HG03378 (cell line): ENCODE measurements at regions not wholly inside any gene's neighbourhood (a gene's known extent, or its start where the extent isn't known, plus 50 kb on each side); places are given as distances from the start of the nearest gene placed in this dataset.
"Not testable (repeated sequence)": the region's sequence is repeated elsewhere in the genome, so short reads cannot be mapped to it uniquely, and the experiment has no call there.

Experiments used
- ATAC-seq: cut with Tn5 transposase; IDR thresholded peaks from one replicate; pipeline ENCODE4 v1.9.1; 2021; ENCODE audit warnings: mild to moderate bottlenecking, moderate library complexity; ENCODE audit not compliant: unreplicated experiment

- ATAC-seq = no peak
Observed at GRCh38 chr7:80082213-80082612, 52.4 kb upstream of the GNAI1 start.

GRCh38 chr7:80078886-80079285, 55.7 kb upstream of the GNAI1 start:
- no peak for ATAC-seq

DNA sequence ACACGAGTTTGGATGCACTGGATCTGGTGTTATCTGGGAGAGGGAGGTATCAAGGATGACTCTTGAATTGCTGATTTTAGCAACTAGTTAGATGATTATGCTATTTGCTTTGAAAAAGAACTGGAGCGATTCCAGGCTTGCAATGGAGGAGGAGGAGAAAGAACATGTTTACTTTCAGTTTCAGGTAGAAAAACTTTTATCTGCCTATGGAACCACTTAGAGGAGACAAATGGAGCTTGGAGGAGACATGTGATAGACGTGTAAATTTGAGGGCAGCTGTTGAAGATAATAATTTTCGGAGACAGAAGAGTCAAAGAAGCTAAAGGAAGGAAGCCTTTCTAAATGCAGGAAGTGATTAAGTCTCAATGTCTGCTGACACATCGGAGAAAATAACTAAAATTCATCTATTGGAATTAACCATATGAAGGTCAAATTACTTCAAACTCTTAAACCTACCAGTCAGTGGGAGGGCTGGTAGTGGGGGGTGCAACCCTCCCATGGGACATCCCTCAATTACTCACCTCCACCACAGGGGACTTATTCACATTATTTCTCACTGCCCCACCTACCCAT, 56.4 kb upstream of the GNAI1 start:
- ATAC-seq = no peak

DNA sequence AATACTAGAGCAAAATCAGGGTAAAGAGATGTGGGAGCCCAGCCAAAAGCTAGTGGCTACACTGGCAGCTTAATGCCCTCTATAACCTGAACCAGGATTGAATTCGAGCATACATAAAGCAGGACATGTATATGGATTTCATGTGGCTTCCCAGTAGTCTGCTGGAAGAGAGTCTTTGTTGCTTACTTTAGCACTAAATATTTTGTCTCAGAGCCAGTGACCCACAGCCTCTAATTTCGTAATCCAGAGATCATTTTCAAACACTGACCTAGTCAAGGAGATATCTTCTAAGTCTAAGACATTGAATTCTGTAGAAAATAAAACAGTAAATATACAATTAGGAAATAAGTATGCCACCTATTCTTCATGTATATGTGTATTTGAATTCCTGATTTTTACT, 64.2 kb upstream of the GNAI1 start:
- no peak for ATAC-seq

GRCh38 chr7:80066639-80067038, 68.0 kb upstream of the GNAI1 start:
- no peak for ATAC-seq

GRCh38 chr7:80063834-80064233, 70.8 kb upstream of the GNAI1 start:
- no peak for ATAC-seq

DNA sequence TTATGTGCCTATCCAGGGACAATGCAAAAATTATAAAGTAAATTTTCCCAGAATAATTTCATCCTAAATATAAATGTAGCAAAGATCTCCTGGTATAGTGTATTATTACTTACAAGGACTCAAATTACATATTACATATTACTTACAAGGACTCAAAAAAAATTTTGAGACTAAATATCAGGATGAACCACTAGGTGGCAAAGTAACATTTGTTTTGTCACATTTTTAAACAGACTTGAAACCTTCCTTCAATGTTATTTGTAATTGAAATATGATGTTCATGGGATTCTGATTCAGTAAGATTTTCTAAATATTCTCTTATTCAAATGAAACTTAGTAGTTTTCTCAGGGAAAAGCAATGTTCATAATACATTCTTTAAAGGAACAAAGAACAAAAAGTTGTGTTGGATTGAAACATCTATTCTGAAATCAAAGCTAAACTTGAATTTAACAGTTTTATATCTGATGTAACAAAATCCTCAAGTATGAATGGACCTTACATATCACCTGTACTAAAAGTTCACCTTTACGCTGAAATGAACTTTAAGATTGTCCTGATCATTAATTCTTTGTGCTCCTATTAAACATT, 74.3 kb upstream of the GNAI1 start:
- ATAC-seq = peak; percentile 66

DNA sequence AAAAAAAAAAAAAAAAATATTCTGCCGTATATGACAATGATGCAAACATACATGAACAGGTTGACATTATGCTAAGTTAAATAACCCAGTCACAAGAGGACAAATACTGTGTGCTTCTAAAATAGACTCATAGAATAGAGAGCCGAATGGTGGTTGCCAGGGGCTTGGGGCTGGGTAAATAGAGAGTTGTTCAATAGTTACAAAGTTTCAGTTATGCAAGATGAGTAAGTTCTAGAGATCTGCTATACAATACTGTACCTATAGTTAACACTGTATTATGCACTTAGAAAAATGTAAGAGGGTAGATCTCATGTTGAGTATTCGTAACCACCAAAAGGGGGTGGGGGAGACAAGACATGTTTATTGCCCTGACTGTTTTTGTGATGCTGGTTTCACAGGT, 77.1 kb upstream of the GNAI1 start:
- no peak for ATAC-seq

GRCh38 chr7:80054356-80054755, 80.3 kb upstream of the GNAI1 start:
- ATAC-seq = no peak

GRCh38 chr7:80053124-80053523, 81.5 kb upstream of the GNAI1 start:
- ATAC-seq = no peak

DNA sequence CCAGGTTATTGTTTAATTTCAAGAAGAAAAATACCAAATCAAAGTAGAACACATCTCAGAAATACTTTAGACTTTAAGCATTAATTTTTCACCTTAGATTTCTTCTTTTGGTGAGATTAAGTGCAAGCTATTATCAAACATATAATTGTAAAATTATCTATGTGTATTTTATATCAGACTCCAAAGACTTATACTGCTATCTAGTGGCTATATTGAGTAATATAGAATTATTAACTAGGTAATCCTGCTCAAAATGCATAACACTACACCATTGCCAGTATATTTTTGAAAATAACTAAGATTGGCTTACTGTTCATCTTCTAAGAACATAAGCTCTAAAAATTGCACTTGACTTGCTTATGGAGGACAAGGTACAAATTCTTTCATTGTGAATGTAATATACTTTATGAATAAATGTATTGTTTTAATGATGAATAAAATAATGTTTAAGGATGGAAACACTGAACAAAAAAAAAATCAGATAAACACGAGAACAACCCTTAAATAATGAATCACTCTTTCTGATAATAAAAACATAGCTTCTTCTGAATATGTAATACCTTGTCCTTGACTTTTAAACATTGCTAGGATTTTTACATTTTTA, 86.7 kb upstream of the GNAI1 start:
- no peak for ATAC-seq

- ATAC-seq = no peak
Observed at GRCh38 chr7:80047032-80047431, 87.6 kb upstream of the GNAI1 start.

- ATAC-seq = no peak
Observed at GRCh38 chr7:80044796-80045195, 89.8 kb upstream of the GNAI1 start.

DNA sequence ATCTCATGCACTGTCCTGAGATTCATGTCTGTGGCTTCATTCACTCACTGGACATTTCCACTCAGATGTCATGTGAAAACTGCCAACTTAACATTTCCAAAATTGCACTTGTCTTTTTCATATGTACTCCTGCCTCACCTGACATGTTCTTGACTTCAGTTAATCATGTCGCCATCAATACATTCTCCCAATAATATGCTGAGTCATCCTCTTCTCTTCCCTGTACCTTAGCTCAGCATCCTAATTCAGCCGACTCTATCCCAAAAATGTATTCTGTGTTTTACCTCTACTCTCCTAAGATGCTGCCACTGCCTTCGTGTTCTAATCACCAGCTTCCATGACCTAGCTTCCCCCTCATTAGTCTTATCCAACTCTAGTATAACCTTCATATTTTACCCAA, 93.9 kb upstream of the GNAI1 start:
- no peak for ATAC-seq

GRCh38 chr7:80040335-80040734, 94.3 kb upstream of the GNAI1 start:
- ATAC-seq = no peak

DNA sequence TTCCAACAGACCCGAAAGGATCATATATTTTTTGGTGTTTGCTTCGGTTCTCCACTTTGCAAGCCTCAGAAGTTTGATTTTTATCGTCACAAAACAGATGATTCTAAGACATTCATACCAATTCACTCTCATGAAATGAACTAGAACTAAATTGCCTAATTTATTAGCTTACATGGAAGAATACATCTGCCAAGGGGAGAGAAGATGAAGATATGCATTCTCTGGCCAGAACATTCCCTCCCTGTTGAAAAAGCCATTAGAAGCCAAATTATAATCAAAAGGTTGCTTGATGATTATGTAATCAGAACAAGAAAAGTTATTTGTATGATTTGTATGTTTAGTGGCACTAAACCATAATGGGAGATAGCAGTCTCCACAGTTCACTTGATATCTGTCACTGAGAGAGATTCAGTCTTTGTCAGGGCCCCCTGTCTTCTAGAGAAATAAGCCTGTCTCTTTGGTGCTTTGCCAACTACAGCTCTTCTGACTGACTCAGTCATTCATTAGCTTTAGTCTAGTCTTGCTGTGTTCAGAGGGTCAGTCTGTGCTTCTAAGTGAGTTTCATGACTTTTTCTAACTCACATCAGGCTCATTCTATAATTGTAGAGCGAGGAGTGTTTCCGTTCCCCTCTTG, 95.3 kb upstream of the GNAI1 start:
- ATAC-seq = no peak

GRCh38 chr7:80037689-80038088, 96.9 kb upstream of the GNAI1 start:
- no peak for ATAC-seq

GRCh38 chr7:80036107-80036506, 98.5 kb upstream of the GNAI1 start:
- no peak for ATAC-seq

- no peak for ATAC-seq
Observed at GRCh38 chr7:80028717-80029116, 105.9 kb upstream of the GNAI1 start.

- ATAC-seq = no peak
Observed at GRCh38 chr7:80027611-80028173, 106.9 kb upstream of the GNAI1 start.

DNA sequence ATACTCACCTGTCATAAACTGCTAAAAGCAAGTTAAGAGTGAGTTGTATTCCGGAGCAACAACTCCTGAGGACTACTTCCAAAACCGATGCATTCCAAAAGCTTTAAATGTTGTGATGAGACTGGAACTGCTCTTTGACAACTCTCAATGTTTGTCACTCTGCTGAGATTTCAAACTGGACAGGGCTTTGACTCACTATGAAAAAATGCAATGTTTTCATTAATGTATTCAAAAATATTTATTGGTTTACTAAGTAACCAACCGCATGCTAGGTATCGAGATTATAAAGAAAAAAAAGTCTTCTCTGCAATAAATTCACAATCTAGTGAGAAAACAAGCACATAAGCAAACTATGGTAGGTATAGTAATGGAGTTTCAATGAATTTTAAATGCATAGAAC, 107.9 kb upstream of the GNAI1 start:
- ATAC-seq = no peak

GRCh38 chr7:80020277-80020676, 114.4 kb upstream of the GNAI1 start:
- not testable (repeated sequence) for ATAC-seq
